Body of pancreas (tissue), 4 donors: ENCODE measurements at regions not wholly inside any gene's neighbourhood (a gene's known extent, or its start where the extent isn't known, plus 50 kb on each side); places are given as distances from the start of the nearest gene placed in this dataset.

ENCODE experiments used
- POLR2A ChIP-seq, 3 donors: fragments of 450-650 bp; IDR thresholded peaks; one replicate each; pipeline ENCODE4 v1.6.1; 2016; ENCODE audit warnings: antibody characterized with exemption in 3 of 3, mild to moderate bottlenecking in 2 of 3
- TF ChIP-seq, protein P1 (sequence below), 7 experiments: fragments of 450-650 bp in 4 of 7; fragments of 200-600 bp in 3 of 7; sonication (generic) in 3 of 7; IDR thresholded peaks; one replicate each; pipeline ENCODE4 v1.5.1; 2016 to 2019; ENCODE audit warnings: antibody characterized with exemption in 7 of 7

- TF ChIP-seq, protein P1, sequence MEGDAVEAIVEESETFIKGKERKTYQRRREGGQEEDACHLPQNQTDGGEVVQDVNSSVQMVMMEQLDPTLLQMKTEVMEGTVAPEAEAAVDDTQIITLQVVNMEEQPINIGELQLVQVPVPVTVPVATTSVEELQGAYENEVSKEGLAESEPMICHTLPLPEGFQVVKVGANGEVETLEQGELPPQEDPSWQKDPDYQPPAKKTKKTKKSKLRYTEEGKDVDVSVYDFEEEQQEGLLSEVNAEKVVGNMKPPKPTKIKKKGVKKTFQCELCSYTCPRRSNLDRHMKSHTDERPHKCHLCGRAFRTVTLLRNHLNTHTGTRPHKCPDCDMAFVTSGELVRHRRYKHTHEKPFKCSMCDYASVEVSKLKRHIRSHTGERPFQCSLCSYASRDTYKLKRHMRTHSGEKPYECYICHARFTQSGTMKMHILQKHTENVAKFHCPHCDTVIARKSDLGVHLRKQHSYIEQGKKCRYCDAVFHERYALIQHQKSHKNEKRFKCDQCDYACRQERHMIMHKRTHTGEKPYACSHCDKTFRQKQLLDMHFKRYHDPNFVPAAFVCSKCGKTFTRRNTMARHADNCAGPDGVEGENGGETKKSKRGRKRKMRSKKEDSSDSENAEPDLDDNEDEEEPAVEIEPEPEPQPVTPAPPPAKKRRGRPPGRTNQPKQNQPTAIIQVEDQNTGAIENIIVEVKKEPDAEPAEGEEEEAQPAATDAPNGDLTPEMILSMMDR (IDR thresholded peaks at IDR 0.05): no peak
- TF ChIP-seq POLR2A (IDR thresholded peaks at IDR 0.05): no peak
Measured at GRCh38 chr6:113788586-113788985, 68.6 kb upstream of the MARCKS start.
